ENCODE measurements at regions not wholly inside any gene's neighbourhood (a gene's known extent, or its start where the extent isn't known, plus 50 kb on each side); places are given as distances from the start of the nearest gene placed in this dataset.

DNA sequence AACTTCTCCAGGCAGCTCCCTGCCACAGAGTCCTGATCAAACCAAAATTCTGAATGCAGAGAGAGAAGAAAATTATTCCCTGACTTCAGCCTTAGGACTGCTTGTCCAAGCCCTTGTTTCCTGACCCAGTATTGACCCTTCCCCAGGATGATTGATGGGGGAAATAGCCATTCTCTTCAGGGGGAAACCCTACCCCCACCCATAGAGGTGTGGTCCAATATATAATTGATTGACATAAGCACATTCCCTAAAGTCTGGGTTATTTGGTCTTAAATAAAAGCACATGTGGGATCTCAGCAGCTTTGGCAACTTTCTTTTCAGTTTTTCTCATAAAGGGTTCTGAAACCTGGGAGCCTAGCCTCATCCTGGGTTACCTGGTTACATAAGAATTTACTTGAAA is 201.2 kb upstream of the DDHD1 start:
- TF ChIP-seq EZH2 (IDR thresholded peaks at IDR 0.05; ENCODE audit: low read length, missing control alignments): no peak
- no peak overlapping the region for H3K9ac ChIP-seq (ENCODE audit: insufficient read depth, low read length)
- no peak overlapping the region for H3K27ac ChIP-seq (ENCODE audit: insufficient read depth, low read length)
- H4K20me1 ChIP-seq (ENCODE audit: control insufficient read depth, extremely low read depth, insufficient read depth, low read length): no peaks in the 10 kb centered on the region
- H3K79me2 ChIP-seq (ENCODE audit: control insufficient read depth, insufficient read depth, low read length): no peaks in the 10 kb centered on the region
- H3K36me3 ChIP-seq (ENCODE audit: control insufficient read depth, insufficient read depth, low read length): no peaks in the 10 kb centered on the region
- no peak overlapping the region for H3K4me3 ChIP-seq (replicated peaks in 1 of 4; ENCODE audit: control extremely low read depth in 1 of 4, insufficient read depth in 1 of 4, low read depth in 3 of 4, low read length in 4 of 4)
- H3K9me3 ChIP-seq (ENCODE audit: control insufficient read depth, insufficient read depth, low read depth, low read length): no peaks in the 10 kb centered on the region
- H3K4me2 ChIP-seq (ENCODE audit: extremely low read depth, insufficient read depth, low read length): no peak overlapping the region
- H3K27me3 ChIP-seq (ENCODE audit: control insufficient read depth, insufficient read depth, low read length): no peaks in the 10 kb centered on the region
- no peak overlapping the region for H2AFZ ChIP-seq (ENCODE audit: low read length)
- H3K4me1 ChIP-seq (ENCODE audit: control insufficient read depth, extremely low read depth, insufficient read depth, low read length): peaks cover 6% of the 10 kb centered on the region
- no peak for DNase-seq (ENCODE audit: low read depth in 2 of 2)

DNA sequence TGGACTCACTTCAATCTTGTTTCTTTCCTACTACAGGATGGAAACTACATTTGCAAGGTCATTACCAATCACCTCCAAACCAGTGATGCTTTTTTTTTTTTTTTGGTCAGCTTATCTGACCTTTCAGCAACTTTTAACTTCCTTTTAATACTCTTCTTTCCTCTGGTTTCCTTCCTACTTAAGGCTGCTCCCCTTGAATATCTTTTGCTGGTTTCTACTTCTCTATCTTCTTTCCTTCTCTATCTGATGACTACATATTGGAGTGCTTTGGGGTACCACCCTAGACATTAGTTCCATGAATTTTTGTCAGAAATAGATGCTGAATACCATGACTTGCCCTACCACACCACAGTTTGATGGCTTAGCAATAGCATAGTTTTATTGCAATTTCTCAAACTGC is 197.7 kb upstream of the DDHD1 start:
- no peaks in the 10 kb centered on the region for H3K27me3 ChIP-seq (ENCODE audit: control insufficient read depth, insufficient read depth, low read length)
- no peak for DNase-seq (ENCODE audit: low read depth in 2 of 2)
- H3K4me3 ChIP-seq (replicated peaks in 1 of 4; ENCODE audit: control extremely low read depth in 1 of 4, insufficient read depth in 1 of 4, low read depth in 3 of 4, low read length in 4 of 4): no peak overlapping the region
- no peaks in the 10 kb centered on the region for H4K20me1 ChIP-seq (ENCODE audit: control insufficient read depth, extremely low read depth, insufficient read depth, low read length)
- no peaks in the 10 kb centered on the region for H3K36me3 ChIP-seq (ENCODE audit: control insufficient read depth, insufficient read depth, low read length)
- H3K4me2 ChIP-seq (ENCODE audit: extremely low read depth, insufficient read depth, low read length): no peak overlapping the region
- H3K79me2 ChIP-seq (ENCODE audit: control insufficient read depth, insufficient read depth, low read length): no peaks in the 10 kb centered on the region
- peaks cover 5% of the 10 kb centered on the region for H3K4me1 ChIP-seq (ENCODE audit: control insufficient read depth, extremely low read depth, insufficient read depth, low read length)
- H3K27ac ChIP-seq (ENCODE audit: insufficient read depth, low read length): no peak overlapping the region
- H3K9me3 ChIP-seq (ENCODE audit: control insufficient read depth, insufficient read depth, low read depth, low read length): no peaks in the 10 kb centered on the region
- no peak overlapping the region for H2AFZ ChIP-seq (ENCODE audit: low read length)
- TF ChIP-seq EZH2 (IDR thresholded peaks at IDR 0.05; ENCODE audit: low read length, missing control alignments): no peak
- TF ChIP-seq, protein P1, sequence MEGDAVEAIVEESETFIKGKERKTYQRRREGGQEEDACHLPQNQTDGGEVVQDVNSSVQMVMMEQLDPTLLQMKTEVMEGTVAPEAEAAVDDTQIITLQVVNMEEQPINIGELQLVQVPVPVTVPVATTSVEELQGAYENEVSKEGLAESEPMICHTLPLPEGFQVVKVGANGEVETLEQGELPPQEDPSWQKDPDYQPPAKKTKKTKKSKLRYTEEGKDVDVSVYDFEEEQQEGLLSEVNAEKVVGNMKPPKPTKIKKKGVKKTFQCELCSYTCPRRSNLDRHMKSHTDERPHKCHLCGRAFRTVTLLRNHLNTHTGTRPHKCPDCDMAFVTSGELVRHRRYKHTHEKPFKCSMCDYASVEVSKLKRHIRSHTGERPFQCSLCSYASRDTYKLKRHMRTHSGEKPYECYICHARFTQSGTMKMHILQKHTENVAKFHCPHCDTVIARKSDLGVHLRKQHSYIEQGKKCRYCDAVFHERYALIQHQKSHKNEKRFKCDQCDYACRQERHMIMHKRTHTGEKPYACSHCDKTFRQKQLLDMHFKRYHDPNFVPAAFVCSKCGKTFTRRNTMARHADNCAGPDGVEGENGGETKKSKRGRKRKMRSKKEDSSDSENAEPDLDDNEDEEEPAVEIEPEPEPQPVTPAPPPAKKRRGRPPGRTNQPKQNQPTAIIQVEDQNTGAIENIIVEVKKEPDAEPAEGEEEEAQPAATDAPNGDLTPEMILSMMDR (conservative IDR thresholded peaks at IDR 0.05 in 1 of 2, IDR thresholded peaks at IDR 0.05 in 1 of 2; ENCODE audit: low read depth in 1 of 2, low read length in 2 of 2): no peak
- no peak overlapping the region for H3K9ac ChIP-seq (ENCODE audit: insufficient read depth, low read length)

DNA sequence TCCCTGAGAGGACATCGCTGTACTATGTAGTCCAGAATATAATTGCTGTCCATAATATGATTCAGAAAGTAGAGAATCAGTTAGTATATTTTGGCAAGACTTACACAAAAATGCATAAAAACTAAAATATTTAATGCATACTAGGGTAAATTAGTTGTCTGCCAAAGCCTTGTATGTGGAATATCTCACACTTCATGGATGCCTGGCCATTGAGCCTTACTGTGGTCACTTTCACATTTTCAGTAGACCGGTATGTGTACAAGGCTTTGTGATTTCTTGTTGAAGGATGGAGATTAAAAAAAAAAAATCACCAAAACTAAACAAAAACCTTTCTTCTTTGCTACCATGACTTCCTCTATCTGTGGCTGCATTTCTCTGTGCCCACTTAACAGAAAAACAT is 197.3 kb upstream of the DDHD1 start:
- no peaks in the 10 kb centered on the region for H3K79me2 ChIP-seq (ENCODE audit: control insufficient read depth, insufficient read depth, low read length)
- no peaks in the 10 kb centered on the region for H3K36me3 ChIP-seq (ENCODE audit: control insufficient read depth, insufficient read depth, low read length)
- no peak overlapping the region for H3K9ac ChIP-seq (ENCODE audit: insufficient read depth, low read length)
- H2AFZ ChIP-seq (ENCODE audit: low read length): no peak overlapping the region
- H4K20me1 ChIP-seq (ENCODE audit: control insufficient read depth, extremely low read depth, insufficient read depth, low read length): no peaks in the 10 kb centered on the region
- H3K4me3 ChIP-seq (replicated peaks in 1 of 4; ENCODE audit: control extremely low read depth in 1 of 4, insufficient read depth in 1 of 4, low read depth in 3 of 4, low read length in 4 of 4): no peak overlapping the region
- H3K4me1 ChIP-seq (ENCODE audit: control insufficient read depth, extremely low read depth, insufficient read depth, low read length): peaks cover under 1% of the 10 kb centered on the region
- H3K27me3 ChIP-seq (ENCODE audit: control insufficient read depth, insufficient read depth, low read length): no peaks in the 10 kb centered on the region
- no peak overlapping the region for H3K4me2 ChIP-seq (ENCODE audit: extremely low read depth, insufficient read depth, low read length)
- DNase-seq (ENCODE audit: low read depth in 2 of 2): no peak
- no peaks in the 10 kb centered on the region for H3K9me3 ChIP-seq (ENCODE audit: control insufficient read depth, insufficient read depth, low read depth, low read length)
- no peak overlapping the region for H3K27ac ChIP-seq (ENCODE audit: insufficient read depth, low read length)
- TF ChIP-seq, protein P1 (conservative IDR thresholded peaks at IDR 0.05 in 1 of 2, IDR thresholded peaks at IDR 0.05 in 1 of 2; ENCODE audit: low read depth in 1 of 2, low read length in 2 of 2): no peak
- TF ChIP-seq EZH2 (IDR thresholded peaks at IDR 0.05; ENCODE audit: low read length, missing control alignments): no peak

All from fibroblast of lung (primary cell).